ENCODE measurements at regions not wholly inside any gene's neighbourhood (a gene's known extent, or its start where the extent isn't known, plus 50 kb on each side); places are given as distances from the start of the nearest gene placed in this dataset.

- TF ChIP-seq CTCF (IDR thresholded peaks at IDR 0.05), result no peak
Observed at GRCh38 chr13:100881291-100881864, 206.8 kb upstream of the TMTC4 start.

DNA sequence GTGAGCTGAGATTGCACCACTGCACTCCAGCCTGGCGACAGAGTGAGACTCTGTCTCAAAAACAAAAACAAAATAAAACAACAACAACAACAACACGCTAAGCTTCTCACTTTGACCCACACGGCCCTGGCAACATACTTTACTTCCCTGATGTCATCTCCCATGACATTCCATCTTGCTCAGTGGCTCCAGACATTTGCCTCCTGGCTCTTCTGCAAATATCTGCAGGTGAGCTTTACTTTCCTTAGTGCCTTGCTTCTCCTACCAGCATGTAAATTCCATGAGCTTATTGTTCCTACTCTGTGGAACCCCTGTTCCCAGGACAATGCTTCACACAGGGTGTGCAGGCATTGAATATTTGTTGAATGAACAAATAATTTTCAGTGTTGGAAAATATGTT lies 205.6 kb upstream of the TMTC4 start:
- H3K36me3 ChIP-seq, result no peaks in the 10 kb centered on the region
- intact Hi-C loops (cut with DNase I), result no loop called here
- H3K4me3 ChIP-seq, result no peak overlapping the region
- peaks cover 0 to 8% of the 10 kb centered on the region in 2 donors for H3K9me3 ChIP-seq
- DNase-seq, result no peak
- no peak for ATAC-seq
- no peak overlapping the region for H3K27ac ChIP-seq
- H3K4me1 ChIP-seq, result no peaks in the 10 kb centered on the region
- H3K27me3 ChIP-seq, result no peaks in the 10 kb centered on the region
- TF ChIP-seq CTCF (IDR thresholded peaks at IDR 0.05), result no peak

More at GRCh38 chr13:100881291-100881864, 206.8 kb upstream of the TMTC4 start:
- Histone ChIP-seq H3K9me3 (peaks cover 0 to 5% of the 10 kb centered on the region in 2 donors), H3K27ac (no peak overlapping the region), H3K27me3 (no peaks in the 10 kb centered on the region), H3K36me3 (no peaks in the 10 kb centered on the region), H3K4me3 (no peak overlapping the region), H3K4me1 (no peaks in the 10 kb centered on the region)
- no peak for DNase-seq
- intact Hi-C loops (cut with DNase I), result no loop called here
- ATAC-seq, result no peak

DNA sequence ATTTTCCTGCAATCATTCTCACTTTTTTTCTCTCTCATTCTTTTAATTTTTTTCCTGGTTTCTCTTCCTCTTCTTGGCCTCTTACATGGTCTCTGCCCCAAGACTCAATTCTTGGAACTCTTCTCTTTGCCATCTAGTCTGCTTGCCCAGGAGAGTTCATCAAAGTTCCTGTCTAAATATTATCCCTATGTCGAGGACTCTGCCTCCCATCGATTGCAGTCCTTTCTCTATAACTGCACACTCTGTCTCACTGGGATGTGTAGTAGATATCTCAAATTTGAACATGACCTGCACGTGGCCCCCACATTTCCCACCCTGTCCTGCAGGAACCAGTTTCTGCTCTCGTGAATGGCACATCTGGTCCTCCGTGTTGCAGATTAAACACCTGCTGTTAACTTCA lies 204.7 kb upstream of the TMTC4 start:
- Histone ChIP-seq H3K4me3 (no peak overlapping the region), H3K36me3 (no peaks in the 10 kb centered on the region), H3K27me3 (no peaks in the 10 kb centered on the region), H3K27ac (no peak overlapping the region), H3K4me1 (no peaks in the 10 kb centered on the region), H3K9me3 (peaks cover 0 to 8% of the 10 kb centered on the region in 2 donors)
- TF ChIP-seq CTCF (IDR thresholded peaks at IDR 0.05), result no peak
- no peak for ATAC-seq
- no peak for DNase-seq
- intact Hi-C loops (cut with DNase I), result no loop called here

GRCh38 chr13:100876044-100876403 lies 201.4 kb upstream of the TMTC4 start:
- H3K27ac ChIP-seq, result peak overlapping the region in 1 of 2 donors; percentile 57
- DNase-seq (no peak), ATAC-seq (no peak)
- H3K9me3 ChIP-seq, result peaks cover 0 to 11% of the 10 kb centered on the region in 2 donors
- H3K27me3 ChIP-seq, result no peaks in the 10 kb centered on the region
- TF ChIP-seq CTCF (IDR thresholded peaks at IDR 0.05), result no peak
- H3K4me1 ChIP-seq, result no peaks in the 10 kb centered on the region
- H3K36me3 ChIP-seq, result no peaks in the 10 kb centered on the region
- intact Hi-C loops (cut with DNase I), result no loop called here
- H3K4me3 ChIP-seq, result no peak overlapping the region

- ATAC-seq (peak; percentile 88), DNase-seq (no peak)
- H3K4me1 ChIP-seq, result no peaks in the 10 kb centered on the region
- peaks cover 0 to 11% of the 10 kb centered on the region in 2 donors for H3K9me3 ChIP-seq
- H3K4me3 ChIP-seq, result no peak overlapping the region
- intact Hi-C loops (cut with DNase I), result no loop called here
- H3K36me3 ChIP-seq, result no peaks in the 10 kb centered on the region
- no peak overlapping the region for H3K27ac ChIP-seq
- TF ChIP-seq CTCF (IDR thresholded peaks at IDR 0.05), result no peak
- no peaks in the 10 kb centered on the region for H3K27me3 ChIP-seq
Observed at GRCh38 chr13:100875392-100876043, 200.9 kb upstream of the TMTC4 start.

Measured in left lung (tissue), 4 donors.